Astrocyte (in vitro differentiated cells and primary cell): ENCODE measurements at regions not wholly inside any gene's neighbourhood (a gene's known extent, or its start where the extent isn't known, plus 50 kb on each side); places are given as distances from the start of the nearest gene placed in this dataset.

Source experiments
- DNase-seq: peaks from one replicate; pipeline ENCODE4 v3.0.0-alpha.2; 2010; ENCODE audit warnings: low read depth
- FAIRE-seq: peaks from 2 replicates; lab custom pipeline; 2011; peaks lifted over from hg19 to GRCh38; lab: Jason Lieb, UNC
- H2AFZ ChIP-seq: 2 replicates; pipeline ENCODE4 v1.6.0; 2012; ENCODE audit warnings: low read depth, low read length, inconsistent platforms
- H3K27ac ChIP-seq: 2 replicates; pipeline ENCODE4 v1.5.1; 2011; ENCODE audit warnings: low read depth, low read length, inconsistent platforms
- H3K27me3 ChIP-seq: 2 replicates; pipeline ENCODE4 v1.6.0; 2011; ENCODE audit warnings: low read length, inconsistent platforms; ENCODE audit not compliant: insufficient read depth
- H3K36me3 ChIP-seq: 2 replicates; pipeline ENCODE4 v1.5.1; 2011; ENCODE audit warnings: low read length, inconsistent platforms; ENCODE audit not compliant: insufficient read depth
- H3K4me1 ChIP-seq: 2 replicates; pipeline ENCODE4 v1.5.1; 2011; ENCODE audit warnings: low read length, inconsistent platforms; ENCODE audit not compliant: insufficient read depth
- H3K4me2 ChIP-seq: 2 replicates; pipeline ENCODE4 v1.6.0; 2012; ENCODE audit warnings: low read length, inconsistent platforms
- H3K4me3 ChIP-seq: 2 replicates; pipeline ENCODE4 v1.5.1; 2011; ENCODE audit warnings: low read depth, mild to moderate bottlenecking, low read length, inconsistent platforms; ENCODE audit not compliant: insufficient read depth
- H3K79me2 ChIP-seq: 2 replicates; pipeline ENCODE4 v1.6.0; 2012; ENCODE audit warnings: mild to moderate bottlenecking, low read length, inconsistent platforms; ENCODE audit not compliant: insufficient read depth
- H3K9ac ChIP-seq: 2 replicates; pipeline ENCODE4 v1.6.0; 2012; ENCODE audit warnings: mild to moderate bottlenecking, low read length, inconsistent platforms
- H3K9me3 ChIP-seq: 2 replicates; pipeline ENCODE4 v1.5.1; 2012; ENCODE audit warnings: low read depth, mild to moderate bottlenecking, low read length, inconsistent platforms; ENCODE audit not compliant: insufficient read depth
- H4K20me1 ChIP-seq: 2 replicates; pipeline ENCODE4 v1.6.0; 2012; ENCODE audit warnings: low read length, inconsistent platforms; ENCODE audit not compliant: insufficient read depth
- H3K27ac Mint-ChIP-seq: one replicate; pipeline ENCODE4 v1.8.0; 2021; ENCODE audit warnings: mild to moderate bottlenecking, mixed read lengths; ENCODE audit not compliant: unreplicated experiment
- H3K27me3 Mint-ChIP-seq: one replicate; pipeline ENCODE4 v1.8.0; 2021; ENCODE audit warnings: low read depth, mixed read lengths; ENCODE audit not compliant: unreplicated experiment
- H3K36me3 Mint-ChIP-seq: one replicate; pipeline ENCODE4 v1.8.0; 2021; ENCODE audit warnings: low read depth, mixed read lengths; ENCODE audit not compliant: unreplicated experiment
- H3K4me1 Mint-ChIP-seq: one replicate; pipeline ENCODE4 v1.8.0; 2021; ENCODE audit warnings: low read depth, mixed read lengths; ENCODE audit not compliant: unreplicated experiment
- H3K4me3 Mint-ChIP-seq: one replicate; pipeline ENCODE4 v1.8.0; 2021; ENCODE audit warnings: mild to moderate bottlenecking, moderate library complexity, mixed read lengths; ENCODE audit not compliant: unreplicated experiment
- H3K9me3 Mint-ChIP-seq: one replicate; pipeline ENCODE4 v1.8.0; 2021; ENCODE audit warnings: mild to moderate bottlenecking, mixed read lengths; ENCODE audit not compliant: unreplicated experiment
- EZH2 ChIP-seq: IDR thresholded peaks from 2 replicates; pipeline ENCODE4 v1.6.1; 2012; ENCODE audit warnings: mild to moderate bottlenecking, low read length, inconsistent platforms; ENCODE audit not compliant: insufficient read depth
- TF ChIP-seq, protein P1 (sequence below): IDR thresholded peaks from 2 replicates; pipeline ENCODE4 v1.5.1; 2011; ENCODE audit warnings: low read depth, mild to moderate bottlenecking, inconsistent platforms, low read length, moderate library complexity; ENCODE audit not compliant: insufficient read depth

GRCh38 chr12:126219654-126220279 is 1154.5 kb downstream of the AACS start:
- peak overlapping the region; percentile 58 for H3K4me2 ChIP-seq
- no peaks in the 10 kb centered on the region for H3K27me3 Mint-ChIP-seq
- no peak overlapping the region for H3K4me3 Mint-ChIP-seq
- H3K36me3 Mint-ChIP-seq = no peaks in the 10 kb centered on the region
- no peaks in the 10 kb centered on the region for H3K4me1 Mint-ChIP-seq
- DNase-seq (peak; percentile 6), FAIRE-seq (no peak)
- no peak overlapping the region for H3K4me3 ChIP-seq
- no peak overlapping the region for H2AFZ ChIP-seq
- H3K27ac ChIP-seq = no peak overlapping the region
- H3K9me3 ChIP-seq = no peaks in the 10 kb centered on the region
- no peaks in the 10 kb centered on the region for H3K79me2 ChIP-seq
- TF ChIP-seq EZH2 = no peak
- H3K9ac ChIP-seq = no peak overlapping the region
- peaks cover 5% of the 10 kb centered on the region for H3K4me1 ChIP-seq
- H3K27me3 ChIP-seq = no peaks in the 10 kb centered on the region
- H3K27ac Mint-ChIP-seq = no peak overlapping the region
- no peaks in the 10 kb centered on the region for H4K20me1 ChIP-seq
- H3K9me3 Mint-ChIP-seq = peaks cover 5% of the 10 kb centered on the region
- H3K36me3 ChIP-seq = no peaks in the 10 kb centered on the region

DNA sequence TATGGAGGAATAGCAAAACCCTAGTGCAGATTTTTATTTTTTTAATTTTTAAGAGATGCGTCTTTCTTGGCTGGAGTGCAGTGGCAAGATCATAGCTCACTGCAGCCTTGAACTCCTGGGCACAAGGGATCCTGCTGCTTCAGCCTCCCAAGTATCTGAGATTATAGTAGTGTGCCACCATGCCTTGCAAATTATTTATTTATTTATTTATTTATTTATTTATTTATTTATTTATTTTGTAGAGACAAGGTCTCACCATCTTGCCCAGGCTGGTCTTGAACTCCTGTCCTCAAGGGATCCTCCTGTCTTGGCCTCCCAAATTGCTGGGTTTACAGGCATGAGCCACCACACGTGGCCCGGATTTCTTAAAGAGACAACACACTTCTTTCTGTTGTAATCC is 1158.8 kb downstream of the AACS start:
- H3K36me3 ChIP-seq = no peaks in the 10 kb centered on the region
- no peaks in the 10 kb centered on the region for H3K27me3 Mint-ChIP-seq
- H2AFZ ChIP-seq = no peak overlapping the region
- H3K9me3 Mint-ChIP-seq = no peaks in the 10 kb centered on the region
- no peak overlapping the region for H3K27ac ChIP-seq
- TF ChIP-seq, protein P1, sequence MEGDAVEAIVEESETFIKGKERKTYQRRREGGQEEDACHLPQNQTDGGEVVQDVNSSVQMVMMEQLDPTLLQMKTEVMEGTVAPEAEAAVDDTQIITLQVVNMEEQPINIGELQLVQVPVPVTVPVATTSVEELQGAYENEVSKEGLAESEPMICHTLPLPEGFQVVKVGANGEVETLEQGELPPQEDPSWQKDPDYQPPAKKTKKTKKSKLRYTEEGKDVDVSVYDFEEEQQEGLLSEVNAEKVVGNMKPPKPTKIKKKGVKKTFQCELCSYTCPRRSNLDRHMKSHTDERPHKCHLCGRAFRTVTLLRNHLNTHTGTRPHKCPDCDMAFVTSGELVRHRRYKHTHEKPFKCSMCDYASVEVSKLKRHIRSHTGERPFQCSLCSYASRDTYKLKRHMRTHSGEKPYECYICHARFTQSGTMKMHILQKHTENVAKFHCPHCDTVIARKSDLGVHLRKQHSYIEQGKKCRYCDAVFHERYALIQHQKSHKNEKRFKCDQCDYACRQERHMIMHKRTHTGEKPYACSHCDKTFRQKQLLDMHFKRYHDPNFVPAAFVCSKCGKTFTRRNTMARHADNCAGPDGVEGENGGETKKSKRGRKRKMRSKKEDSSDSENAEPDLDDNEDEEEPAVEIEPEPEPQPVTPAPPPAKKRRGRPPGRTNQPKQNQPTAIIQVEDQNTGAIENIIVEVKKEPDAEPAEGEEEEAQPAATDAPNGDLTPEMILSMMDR = no peak
- TF ChIP-seq EZH2 = no peak
- no peak overlapping the region for H3K4me3 ChIP-seq
- no peak overlapping the region for H3K4me3 Mint-ChIP-seq
- H4K20me1 ChIP-seq = no peaks in the 10 kb centered on the region
- no peaks in the 10 kb centered on the region for H3K36me3 Mint-ChIP-seq
- H3K9me3 ChIP-seq = no peaks in the 10 kb centered on the region
- no peaks in the 10 kb centered on the region for H3K27me3 ChIP-seq
- DNase-seq (no peak), FAIRE-seq (no peak)
- no peaks in the 10 kb centered on the region for H3K79me2 ChIP-seq
- H3K4me1 ChIP-seq = peaks cover 5% of the 10 kb centered on the region
- no peaks in the 10 kb centered on the region for H3K4me1 Mint-ChIP-seq
- H3K9ac ChIP-seq = no peak overlapping the region
- no peak overlapping the region for H3K27ac Mint-ChIP-seq
- no peak overlapping the region for H3K4me2 ChIP-seq

DNA sequence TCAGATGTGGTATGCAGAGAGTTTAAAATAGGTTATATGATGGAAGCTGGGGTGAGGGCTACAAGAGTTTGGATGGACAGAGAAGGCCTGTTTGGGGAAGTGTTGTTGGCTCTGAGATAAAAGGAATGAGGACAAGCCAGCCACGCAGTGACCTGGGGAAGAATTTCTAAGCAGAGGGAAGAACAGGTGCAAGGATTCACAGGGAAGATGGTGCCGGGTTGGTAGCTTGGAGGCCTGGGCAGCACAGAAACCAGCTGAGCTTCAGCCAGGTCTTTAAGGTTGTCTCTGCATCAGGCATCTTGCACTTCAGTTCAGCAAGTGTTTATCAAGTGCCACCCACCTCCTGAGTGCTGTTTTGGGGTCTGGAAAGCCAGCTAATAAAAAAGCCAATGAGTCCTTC is 1163.7 kb downstream of the AACS start:
- Histone ChIP-seq H3K4me3 (no peak overlapping the region), H2AFZ (no peak overlapping the region), H3K9ac (no peak overlapping the region), H4K20me1 (no peaks in the 10 kb centered on the region), H3K9me3 (no peaks in the 10 kb centered on the region), H3K4me1 (no peaks in the 10 kb centered on the region), H3K27ac (no peak overlapping the region), H3K27me3 (no peaks in the 10 kb centered on the region), H3K36me3 (no peaks in the 10 kb centered on the region), H3K4me2 (no peak overlapping the region), H3K79me2 (no peaks in the 10 kb centered on the region)
- H3K4me1 Mint-ChIP-seq = no peaks in the 10 kb centered on the region
- TF ChIP-seq, protein P1 = no peak
- TF ChIP-seq EZH2 = no peak
- FAIRE-seq = no peak
- no peaks in the 10 kb centered on the region for H3K36me3 Mint-ChIP-seq
- H3K27me3 Mint-ChIP-seq = no peaks in the 10 kb centered on the region
- no peak overlapping the region for H3K27ac Mint-ChIP-seq
- no peak for DNase-seq
- peaks cover 7% of the 10 kb centered on the region for H3K9me3 Mint-ChIP-seq
- no peak overlapping the region for H3K4me3 Mint-ChIP-seq
